CD14-positive monocyte (primary cell): ENCODE measurements at regions not wholly inside any gene's neighbourhood (a gene's known extent, or its start where the extent isn't known, plus 50 kb on each side); places are given as distances from the start of the nearest gene placed in this dataset.
"Not testable (repeated sequence)": the region's sequence is repeated elsewhere in the genome, so short reads cannot be mapped to it uniquely, and the experiment has no call there.

Experiments used
- DNase-seq, 3 donors: peaks; one replicate each; pipeline ENCODE4 v3.0.0-alpha.2; 2011 to 2022
- H2AFZ ChIP-seq: 2 replicates; pipeline ENCODE4 v1.6.0; 2012; ENCODE audit warnings: mild to moderate bottlenecking, low read depth, low read length, inconsistent platforms; ENCODE audit not compliant: insufficient read depth, poor library complexity, severe bottlenecking
- H3K27ac ChIP-seq, 2 donors: 1 replicate in 1 of 2; 2 replicates in 1 of 2; pipeline ENCODE4 v1.5.1; 2012 to 2013; ENCODE audit warnings: low read length in 2 of 2, control low read depth in 1 of 2, inconsistent platforms in 1 of 2, low read depth in 1 of 2, mild to moderate bottlenecking in 1 of 2
- H3K27me3 ChIP-seq, 2 donors: one replicate each; pipeline versions ENCODE4 v1.6.0 to v1.6.1; 2011 to 2013; ENCODE audit warnings: low read length in 2 of 2; ENCODE audit not compliant: control insufficient read depth in 2 of 2, insufficient read depth in 2 of 2
- H3K36me3 ChIP-seq, 2 donors: replicated peaks in 1 of 2; 1 replicate in 1 of 2; 2 replicates in 1 of 2; pipeline versions ENCODE4 v1.5.1 to v1.6.1; 2012 to 2013; ENCODE audit warnings: low read length in 2 of 2, control low read depth in 1 of 2, inconsistent platforms in 1 of 2, mild to moderate bottlenecking in 1 of 2; ENCODE audit not compliant: insufficient read depth in 2 of 2, control insufficient read depth in 1 of 2
- H3K4me1 ChIP-seq, 2 donors: 1 replicate in 1 of 2; 2 replicates in 1 of 2; pipeline versions ENCODE4 v1.5.1 to v1.6.1; 2012 to 2013; ENCODE audit warnings: low read length in 2 of 2, control low read depth in 1 of 2, inconsistent platforms in 1 of 2, mild to moderate bottlenecking in 1 of 2, moderate library complexity in 1 of 2; ENCODE audit not compliant: insufficient read depth in 2 of 2, control insufficient read depth in 1 of 2
- H3K4me2 ChIP-seq: replicated peaks from 2 replicates; pipeline ENCODE3; 2012; ENCODE audit warnings: low read length, moderate library complexity, mild to moderate bottlenecking; ENCODE audit not compliant: poor library complexity, severe bottlenecking; ENCODE audit errors: extremely low read depth
- H3K4me3 ChIP-seq, 3 experiments: fragments of 200-600 bp in 1 of 3; sonication (generic) in 1 of 3; replicated peaks in 1 of 3; 1 replicate in 2 of 3; 2 replicates in 1 of 3; pipeline ENCODE4 v1.5.1; 2011 to 2013; ENCODE audit warnings: low read length in 3 of 3, mild to moderate bottlenecking in 3 of 3, control low read depth in 2 of 3, low read depth in 2 of 3, inconsistent platforms in 1 of 3, moderate library complexity in 1 of 3
- H3K79me2 ChIP-seq: 2 replicates; pipeline ENCODE4 v1.6.0; 2012; ENCODE audit warnings: mild to moderate bottlenecking, control low read depth, inconsistent platforms, low read length, moderate library complexity; ENCODE audit not compliant: insufficient read depth
- H3K9ac ChIP-seq: 2 replicates; pipeline ENCODE4 v1.6.0; 2017; ENCODE audit warnings: low read length, mild to moderate bottlenecking; ENCODE audit not compliant: insufficient read depth, poor library complexity, severe bottlenecking
- H3K9me3 ChIP-seq, 2 donors: replicated peaks in 1 of 2; 1 replicate in 1 of 2; 2 replicates in 1 of 2; pipeline versions ENCODE4 v1.5.1 to v1.6.1; 2012 to 2013; ENCODE audit warnings: low read length in 2 of 2, control low read depth in 1 of 2; ENCODE audit not compliant: control insufficient read depth in 1 of 2, insufficient read depth in 1 of 2
- H4K20me1 ChIP-seq: 2 replicates; pipeline ENCODE4 v1.6.0; 2012; ENCODE audit warnings: mild to moderate bottlenecking, low read length, control low read depth, moderate library complexity; ENCODE audit not compliant: insufficient read depth
- H3K27ac Mint-ChIP-seq, 7 donors: one replicate each; pipeline ENCODE4 v1.8.0; 2020; ENCODE audit warnings: mild to moderate bottlenecking in 7 of 7, mixed read lengths in 7 of 7, moderate library complexity in 6 of 7, inconsistent platforms in 2 of 7
- H3K27me3 Mint-ChIP-seq, 3 donors: one replicate each; pipeline ENCODE4 v1.8.0; 2021 to 2022; ENCODE audit warnings: low read depth in 3 of 3, mild to moderate bottlenecking in 3 of 3, mixed read lengths in 3 of 3, moderate library complexity in 3 of 3, inconsistent platforms in 1 of 3
- H3K36me3 Mint-ChIP-seq, 2 donors: one replicate each; pipeline ENCODE4 v1.8.0; 2020; ENCODE audit warnings: mixed read lengths in 2 of 2, inconsistent platforms in 1 of 2, mild to moderate bottlenecking in 1 of 2
- H3K4me1 Mint-ChIP-seq: one replicate; pipeline ENCODE4 v1.8.0; 2020; ENCODE audit warnings: mild to moderate bottlenecking, mixed read lengths
- H3K4me3 Mint-ChIP-seq, 2 donors: one replicate each; pipeline ENCODE4 v1.8.0; 2020; ENCODE audit warnings: mild to moderate bottlenecking in 2 of 2, mixed read lengths in 2 of 2, moderate library complexity in 1 of 2
- H3K9me3 Mint-ChIP-seq, 7 donors: one replicate each; pipeline ENCODE4 v1.8.0; 2020 to 2022; ENCODE audit warnings: mixed read lengths in 7 of 7, mild to moderate bottlenecking in 6 of 7, moderate library complexity in 6 of 7, inconsistent platforms in 2 of 7
- CTCF ChIP-seq: fragments of 200-600 bp; IDR thresholded peaks from one replicate; pipeline ENCODE4 v1.8.0; 2022; ENCODE audit warnings: antibody characterized with exemption, mild to moderate bottlenecking
- WGBS: methylation state at CpG from one replicate; pipeline ENCODE4 v1.1.5; 2013; ENCODE audit warnings: missing lambda C conversion rate; ENCODE audit not compliant: insufficient coverage; 5-methylcytosine and 5-hydroxymethylcytosine counted together
- intact Hi-C, 2 donors: fragments of 100-400 bp; cut with micrococcal nuclease; formaldehyde crosslinking; loops; one replicate each; pipeline versions ENCODE4 v1.15.0 to v1.15.1; 2023

GRCh38 chr5:30368064-30368463, 825.4 kb upstream of the CDH6 start:
- H3K4me1 Mint-ChIP-seq, result no peaks in the 10 kb centered on the region
- no peaks in the 10 kb centered on the region for H3K79me2 ChIP-seq
- DNase-seq, result no peak
- no peak overlapping the region for H3K27ac ChIP-seq
- no peaks in the 10 kb centered on the region for H3K4me1 ChIP-seq
- intact Hi-C loops, result no loop called here
- no peaks in the 10 kb centered on the region for H3K27me3 Mint-ChIP-seq
- H3K27ac Mint-ChIP-seq, result no peak overlapping the region
- H4K20me1 ChIP-seq, result no peaks in the 10 kb centered on the region
- no peak overlapping the region for H3K4me3 Mint-ChIP-seq
- TF ChIP-seq CTCF, result no peak
- no peak overlapping the region for H3K4me3 ChIP-seq
- H3K9me3 ChIP-seq, result peaks cover 11 to 18% of the 10 kb centered on the region in 2 donors
- H3K9me3 Mint-ChIP-seq, result peaks cover 3 to 14% (median 11%) of the 10 kb centered on the region in 7 donors
- no peaks in the 10 kb centered on the region for H3K36me3 ChIP-seq
- no peak overlapping the region for H2AFZ ChIP-seq
- H3K9ac ChIP-seq, result no peak overlapping the region
- WGBS, result 90% methylated on average over 2 of the region's 4 CpGs
- no peaks in the 10 kb centered on the region for H3K27me3 ChIP-seq
- H3K36me3 Mint-ChIP-seq, result no peaks in the 10 kb centered on the region
- no peak overlapping the region for H3K4me2 ChIP-seq

- H4K20me1 ChIP-seq, H2AFZ ChIP-seq, H3K36me3 Mint-ChIP-seq, H3K4me3 ChIP-seq, H3K27ac Mint-ChIP-seq, DNase-seq, H3K9ac ChIP-seq, H3K79me2 ChIP-seq, H3K4me3 Mint-ChIP-seq, H3K36me3 ChIP-seq, H3K27me3 ChIP-seq, H3K4me2 ChIP-seq, H3K4me1 Mint-ChIP-seq, H3K4me1 ChIP-seq, intact Hi-C loops, H3K27ac ChIP-seq, H3K27me3 Mint-ChIP-seq: not testable (repeated sequence)
- WGBS, result 84% methylated on average over 7 of the region's 8 CpGs
- peaks cover 3 to 22% (median 14%) of the 10 kb centered on the region in 7 donors for H3K9me3 Mint-ChIP-seq
- H3K9me3 ChIP-seq, result peaks cover 11 to 18% of the 10 kb centered on the region in 2 donors
These were observed 828.5 kb upstream of the CDH6 start for GRCh38 chr5:30365031-30365430.
